Hepatocyte (in vitro differentiated cells): ENCODE measurements at regions not wholly inside any gene's neighbourhood (a gene's known extent, or its start where the extent isn't known, plus 50 kb on each side); places are given as distances from the start of the nearest gene placed in this dataset.
"Not testable (repeated sequence)": the region's sequence is repeated elsewhere in the genome, so short reads cannot be mapped to it uniquely, and the experiment has no call there.

Source experiments
- DNase-seq: peaks from one replicate; pipeline ENCODE4 v3.0.0-alpha.2; 2016; ENCODE audit warnings: low spot score
- H2AFZ ChIP-seq: fragments of 200-600 bp; sonication (generic); 2 replicates; pipeline ENCODE4 v1.6.0; 2016; ENCODE audit warnings: antibody characterized with exemption, mild to moderate bottlenecking
- H3K27ac ChIP-seq: fragments of 200-600 bp; sonication (generic); 2 replicates; pipeline ENCODE4 v1.5.1; 2016; ENCODE audit warnings: mild to moderate bottlenecking
- H3K27me3 ChIP-seq: fragments of 200-600 bp; sonication (generic); 2 replicates; pipeline ENCODE4 v1.6.1; 2016
- H3K36me3 ChIP-seq: fragments of 200-600 bp; sonication (generic); replicated peaks from 2 replicates; pipeline ENCODE4 v1.5.1; 2016; ENCODE audit warnings: low read depth; ENCODE audit not compliant: insufficient read depth
- H3K4me1 ChIP-seq: fragments of 200-600 bp; sonication (generic); 2 replicates; pipeline ENCODE4 v1.5.1; 2016; ENCODE audit warnings: mild to moderate bottlenecking, moderate library complexity; ENCODE audit not compliant: insufficient read depth
- H3K4me2 ChIP-seq: fragments of 200-600 bp; sonication (generic); 2 replicates; pipeline ENCODE4 v1.6.0; 2016
- H3K4me3 ChIP-seq: fragments of 200-600 bp; sonication (generic); 2 replicates; pipeline ENCODE4 v1.5.1; 2016; ENCODE audit warnings: mild to moderate bottlenecking
- H3K79me2 ChIP-seq: fragments of 200-600 bp; sonication (generic); 2 replicates; pipeline ENCODE4 v1.6.0; 2017; ENCODE audit warnings: mild to moderate bottlenecking
- H3K9me2 ChIP-seq: fragments of 200-600 bp; sonication (generic); replicated peaks from 2 replicates; pipeline ENCODE4 v1.6.0; 2017; ENCODE audit warnings: mild to moderate bottlenecking; ENCODE audit not compliant: insufficient read depth
- H3K9me3 ChIP-seq: fragments of 200-600 bp; sonication (generic); 2 replicates; pipeline ENCODE4 v1.5.1; 2016; ENCODE audit warnings: low read depth, mild to moderate bottlenecking
- H4K20me1 ChIP-seq: fragments of 200-600 bp; sonication (generic); 2 replicates; pipeline ENCODE4 v1.6.0; 2016; ENCODE audit warnings: mild to moderate bottlenecking; ENCODE audit not compliant: insufficient read depth, poor library complexity, severe bottlenecking
- EZH2 ChIP-seq: fragments of 200-600 bp; sonication (generic); IDR thresholded peaks from 2 replicates; pipeline ENCODE4 v1.6.1; 2016; ENCODE audit warnings: antibody characterized with exemption, mild to moderate bottlenecking, borderline replicate concordance
- EZH2phosphoT487 ChIP-seq: fragments of 200-600 bp; sonication (generic); IDR thresholded peaks from one replicate; pipeline ENCODE4 v1.6.1; 2018; ENCODE audit warnings: antibody characterized with exemption, mild to moderate bottlenecking, low read depth, moderate library complexity; ENCODE audit not compliant: unreplicated experiment, severe bottlenecking
- WGBS: methylation state at CpG from one replicate; pipeline ENCODE4 v1.1.6; 2016; ENCODE audit warnings: low lambda C conversion rate; ENCODE audit errors: missing lambda C conversion rate; 5-methylcytosine and 5-hydroxymethylcytosine counted together
- TF ChIP-seq, protein P1 (sequence below): fragments of 200-600 bp; sonication (generic); IDR thresholded peaks from 2 replicates; pipeline ENCODE4 v1.5.1; 2016; ENCODE audit warnings: antibody characterized with exemption, mild to moderate bottlenecking; ENCODE audit not compliant: poor library complexity

DNA sequence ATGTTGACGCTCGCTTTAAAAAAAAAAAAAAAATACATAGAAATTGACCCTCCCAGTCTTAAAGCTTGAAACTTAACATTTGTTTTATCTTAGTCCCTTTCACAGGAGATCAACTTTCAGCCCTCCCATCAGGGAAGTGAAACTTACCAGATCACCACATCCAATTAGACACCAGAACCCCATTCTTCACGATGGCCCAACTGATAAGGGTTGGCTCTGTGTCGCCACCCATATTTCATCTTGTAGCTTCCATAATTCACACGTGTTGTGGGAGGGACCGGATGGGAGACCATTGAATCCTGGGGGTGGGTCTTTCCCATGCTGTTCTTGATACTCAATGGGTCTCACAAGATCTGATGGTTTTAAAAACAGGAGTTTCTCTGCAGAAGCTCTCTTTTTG lies 629.4 kb upstream of the KCND2 start:
- Histone ChIP-seq H3K36me3 (no peaks in the 10 kb centered on the region), H3K4me1 (no peaks in the 10 kb centered on the region), H4K20me1 (no peaks in the 10 kb centered on the region), H3K27ac (no peak overlapping the region), H3K4me2 (no peak overlapping the region), H2AFZ (no peak overlapping the region), H3K79me2 (no peaks in the 10 kb centered on the region), H3K9me2 (no peaks in the 10 kb centered on the region), H3K4me3 (no peak overlapping the region), H3K27me3 (no peaks in the 10 kb centered on the region), H3K9me3 (no peaks in the 10 kb centered on the region)
- DNase-seq: no peak
- WGBS: 74% methylated on average over 6 of the region's 6 CpGs
- TF ChIP-seq EZH2phosphoT487: no peak
- TF ChIP-seq, protein P1, sequence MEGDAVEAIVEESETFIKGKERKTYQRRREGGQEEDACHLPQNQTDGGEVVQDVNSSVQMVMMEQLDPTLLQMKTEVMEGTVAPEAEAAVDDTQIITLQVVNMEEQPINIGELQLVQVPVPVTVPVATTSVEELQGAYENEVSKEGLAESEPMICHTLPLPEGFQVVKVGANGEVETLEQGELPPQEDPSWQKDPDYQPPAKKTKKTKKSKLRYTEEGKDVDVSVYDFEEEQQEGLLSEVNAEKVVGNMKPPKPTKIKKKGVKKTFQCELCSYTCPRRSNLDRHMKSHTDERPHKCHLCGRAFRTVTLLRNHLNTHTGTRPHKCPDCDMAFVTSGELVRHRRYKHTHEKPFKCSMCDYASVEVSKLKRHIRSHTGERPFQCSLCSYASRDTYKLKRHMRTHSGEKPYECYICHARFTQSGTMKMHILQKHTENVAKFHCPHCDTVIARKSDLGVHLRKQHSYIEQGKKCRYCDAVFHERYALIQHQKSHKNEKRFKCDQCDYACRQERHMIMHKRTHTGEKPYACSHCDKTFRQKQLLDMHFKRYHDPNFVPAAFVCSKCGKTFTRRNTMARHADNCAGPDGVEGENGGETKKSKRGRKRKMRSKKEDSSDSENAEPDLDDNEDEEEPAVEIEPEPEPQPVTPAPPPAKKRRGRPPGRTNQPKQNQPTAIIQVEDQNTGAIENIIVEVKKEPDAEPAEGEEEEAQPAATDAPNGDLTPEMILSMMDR: no peak
- no peak for TF ChIP-seq EZH2

DNA sequence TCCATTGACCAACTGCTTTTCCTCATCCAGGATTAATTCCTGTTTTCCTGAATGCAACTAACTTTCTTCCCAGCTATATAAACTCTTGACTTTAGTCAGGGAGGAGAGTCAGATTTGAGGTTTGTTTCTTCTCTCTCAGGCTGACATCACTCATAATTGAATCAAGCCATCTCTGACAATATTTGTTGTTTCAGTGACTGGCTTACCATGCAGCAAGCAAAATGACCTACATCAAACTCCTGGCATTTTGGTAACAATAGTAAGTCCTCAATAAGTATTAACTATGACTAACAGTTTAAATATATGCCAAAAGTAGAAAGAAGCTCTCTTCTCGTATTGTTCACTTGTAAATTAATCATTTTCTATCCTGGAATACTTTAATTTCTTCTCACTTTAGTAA lies 625.7 kb upstream of the KCND2 start:
- no peaks in the 10 kb centered on the region for H3K9me2 ChIP-seq
- no peak for DNase-seq
- H2AFZ ChIP-seq: no peak overlapping the region
- no peak overlapping the region for H3K27ac ChIP-seq
- H4K20me1 ChIP-seq: no peaks in the 10 kb centered on the region
- TF ChIP-seq EZH2phosphoT487: no peak
- TF ChIP-seq, protein P1: no peak
- TF ChIP-seq EZH2: no peak
- WGBS: 92% methylated on average over 1 of the region's 1 CpG
- H3K36me3 ChIP-seq: no peaks in the 10 kb centered on the region
- H3K4me1 ChIP-seq: no peaks in the 10 kb centered on the region
- H3K9me3 ChIP-seq: no peaks in the 10 kb centered on the region
- no peak overlapping the region for H3K4me2 ChIP-seq
- H3K79me2 ChIP-seq: no peaks in the 10 kb centered on the region
- H3K27me3 ChIP-seq: no peaks in the 10 kb centered on the region
- H3K4me3 ChIP-seq: no peak overlapping the region

GRCh38 chr7:119648752-119649151 lies 624.2 kb upstream of the KCND2 start:
- H3K4me1 ChIP-seq, H3K27me3 ChIP-seq, H3K4me2 ChIP-seq, H3K4me3 ChIP-seq, H3K36me3 ChIP-seq, H4K20me1 ChIP-seq, H3K9me2 ChIP-seq, H3K9me3 ChIP-seq, H3K79me2 ChIP-seq, DNase-seq, H2AFZ ChIP-seq, H3K27ac ChIP-seq: not testable (repeated sequence)
- WGBS: 79% methylated on average over 3 of the region's 3 CpGs

- no peaks in the 10 kb centered on the region for H3K9me3 ChIP-seq
- no peak overlapping the region for H3K4me2 ChIP-seq
- H3K27ac ChIP-seq: no peak overlapping the region
- H3K4me3 ChIP-seq: no peak overlapping the region
- no peaks in the 10 kb centered on the region for H3K27me3 ChIP-seq
- WGBS: 77% methylated on average over 2 of the region's 2 CpGs
- H3K36me3 ChIP-seq: no peaks in the 10 kb centered on the region
- no peak for TF ChIP-seq EZH2
- TF ChIP-seq, protein P1: no peak
- TF ChIP-seq EZH2phosphoT487: no peak
- H3K4me1 ChIP-seq: no peaks in the 10 kb centered on the region
- no peaks in the 10 kb centered on the region for H3K9me2 ChIP-seq
- no peak overlapping the region for H2AFZ ChIP-seq
- no peaks in the 10 kb centered on the region for H3K79me2 ChIP-seq
- H4K20me1 ChIP-seq: no peaks in the 10 kb centered on the region
- DNase-seq: no peak
These were observed 612.9 kb upstream of the KCND2 start for GRCh38 chr7:119660080-119660479.
